Liver (tissue), 3 donors: ENCODE measurements at regions not wholly inside any gene's neighbourhood (a gene's known extent, or its start where the extent isn't known, plus 50 kb on each side); places are given as distances from the start of the nearest gene placed in this dataset.

Experiments
- EGR1 ChIP-seq, 2 donors: IDR thresholded peaks; 2 replicates each; pipeline ENCODE4 v1.6.1; 2016 to 2018; ENCODE audit warnings: antibody characterized with exemption in 2 of 2, low read depth in 2 of 2
- FOXA1 ChIP-seq: IDR thresholded peaks from 2 replicates; pipeline ENCODE4 v1.6.1; 2016; ENCODE audit warnings: antibody characterized with exemption
- GABPA ChIP-seq, 2 donors: IDR thresholded peaks in 1 of 2; conservative IDR thresholded peaks in 1 of 2; 2 replicates each; pipeline ENCODE4 v1.6.1; 2016; ENCODE audit warnings: antibody characterized with exemption in 2 of 2, mild to moderate bottlenecking in 1 of 2, moderate library complexity in 1 of 2
- JUND ChIP-seq, 2 donors: IDR thresholded peaks; 2 replicates each; pipeline ENCODE4 v1.6.1; 2016; ENCODE audit warnings: antibody characterized with exemption in 2 of 2
- RAD21 ChIP-seq, 2 donors: IDR thresholded peaks; 2 replicates each; pipeline ENCODE4 v1.6.1; 2016; ENCODE audit warnings: antibody characterized with exemption in 2 of 2, mild to moderate bottlenecking in 2 of 2
- RXRA ChIP-seq, 2 donors: IDR thresholded peaks; 2 replicates each; pipeline ENCODE4 v1.6.1; 2017 to 2018; ENCODE audit warnings: antibody characterized with exemption in 2 of 2, mild to moderate bottlenecking in 1 of 2
- SP1 ChIP-seq: IDR thresholded peaks from 2 replicates; pipeline ENCODE4 v1.6.1; 2018; ENCODE audit warnings: antibody characterized with exemption, mild to moderate bottlenecking
- TAF1 ChIP-seq: conservative IDR thresholded peaks from 2 replicates; pipeline ENCODE4 v1.6.1; 2016; ENCODE audit warnings: antibody characterized with exemption, mild to moderate bottlenecking
- YY1 ChIP-seq: IDR thresholded peaks from 2 replicates; pipeline ENCODE4 v1.6.1; 2016; ENCODE audit warnings: antibody characterized with exemption, mild to moderate bottlenecking
- TF ChIP-seq, protein P1 (sequence below): IDR thresholded peaks from 2 replicates; pipeline ENCODE4 v1.6.1; 2016; ENCODE audit warnings: antibody characterized with exemption
- TF ChIP-seq, protein P2 (sequence below): IDR thresholded peaks from 2 replicates; pipeline ENCODE4 v1.6.1; 2016; ENCODE audit warnings: antibody characterized with exemption, mild to moderate bottlenecking
- TF ChIP-seq, protein P3 (sequence below): IDR thresholded peaks from 2 replicates; pipeline ENCODE4 v1.6.1; 2016; ENCODE audit warnings: antibody characterized with exemption
- TF ChIP-seq, protein P4 (sequence below): fragments of 150-350 bp; IDR thresholded peaks from 2 replicates; pipeline ENCODE4 v1.5.1; 2017; ENCODE audit warnings: improper control_type of control experiment, low read depth, low read length; ENCODE audit not compliant: missing input control
- TF ChIP-seq, protein P5 (sequence below): IDR thresholded peaks from 2 replicates; pipeline ENCODE4 v1.6.1; 2016; ENCODE audit warnings: antibody characterized with exemption
- donor health status: healthy.
- donor health status: healthy.

DNA sequence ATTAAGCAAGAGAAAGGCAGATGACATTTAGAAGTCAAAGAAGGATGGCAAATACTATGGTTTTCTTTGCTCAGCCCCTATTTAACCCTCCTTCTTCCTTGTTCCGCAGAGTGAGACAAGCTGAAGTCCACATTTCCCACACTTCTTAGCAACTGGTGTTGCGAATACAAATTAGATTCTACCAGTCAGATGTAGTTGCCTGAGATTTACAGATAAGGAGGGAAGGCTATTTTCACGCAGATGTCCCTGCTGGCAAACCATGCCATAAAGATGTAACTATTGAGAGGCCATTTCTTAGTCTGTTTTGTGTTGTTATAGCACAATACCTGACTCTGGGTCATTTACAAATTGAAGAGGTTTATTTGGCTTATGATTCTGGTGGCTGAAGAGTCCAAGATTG is 84.3 kb downstream of the ZC3H11B start:
- TF ChIP-seq, protein P1, sequence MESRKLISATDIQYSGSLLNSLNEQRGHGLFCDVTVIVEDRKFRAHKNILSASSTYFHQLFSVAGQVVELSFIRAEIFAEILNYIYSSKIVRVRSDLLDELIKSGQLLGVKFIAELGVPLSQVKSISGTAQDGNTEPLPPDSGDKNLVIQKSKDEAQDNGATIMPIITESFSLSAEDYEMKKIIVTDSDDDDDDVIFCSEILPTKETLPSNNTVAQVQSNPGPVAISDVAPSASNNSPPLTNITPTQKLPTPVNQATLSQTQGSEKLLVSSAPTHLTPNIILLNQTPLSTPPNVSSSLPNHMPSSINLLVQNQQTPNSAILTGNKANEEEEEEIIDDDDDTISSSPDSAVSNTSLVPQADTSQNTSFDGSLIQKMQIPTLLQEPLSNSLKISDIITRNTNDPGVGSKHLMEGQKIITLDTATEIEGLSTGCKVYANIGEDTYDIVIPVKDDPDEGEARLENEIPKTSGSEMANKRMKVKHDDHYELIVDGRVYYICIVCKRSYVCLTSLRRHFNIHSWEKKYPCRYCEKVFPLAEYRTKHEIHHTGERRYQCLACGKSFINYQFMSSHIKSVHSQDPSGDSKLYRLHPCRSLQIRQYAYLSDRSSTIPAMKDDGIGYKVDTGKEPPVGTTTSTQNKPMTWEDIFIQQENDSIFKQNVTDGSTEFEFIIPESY, result no peak
- TF ChIP-seq, protein P2, sequence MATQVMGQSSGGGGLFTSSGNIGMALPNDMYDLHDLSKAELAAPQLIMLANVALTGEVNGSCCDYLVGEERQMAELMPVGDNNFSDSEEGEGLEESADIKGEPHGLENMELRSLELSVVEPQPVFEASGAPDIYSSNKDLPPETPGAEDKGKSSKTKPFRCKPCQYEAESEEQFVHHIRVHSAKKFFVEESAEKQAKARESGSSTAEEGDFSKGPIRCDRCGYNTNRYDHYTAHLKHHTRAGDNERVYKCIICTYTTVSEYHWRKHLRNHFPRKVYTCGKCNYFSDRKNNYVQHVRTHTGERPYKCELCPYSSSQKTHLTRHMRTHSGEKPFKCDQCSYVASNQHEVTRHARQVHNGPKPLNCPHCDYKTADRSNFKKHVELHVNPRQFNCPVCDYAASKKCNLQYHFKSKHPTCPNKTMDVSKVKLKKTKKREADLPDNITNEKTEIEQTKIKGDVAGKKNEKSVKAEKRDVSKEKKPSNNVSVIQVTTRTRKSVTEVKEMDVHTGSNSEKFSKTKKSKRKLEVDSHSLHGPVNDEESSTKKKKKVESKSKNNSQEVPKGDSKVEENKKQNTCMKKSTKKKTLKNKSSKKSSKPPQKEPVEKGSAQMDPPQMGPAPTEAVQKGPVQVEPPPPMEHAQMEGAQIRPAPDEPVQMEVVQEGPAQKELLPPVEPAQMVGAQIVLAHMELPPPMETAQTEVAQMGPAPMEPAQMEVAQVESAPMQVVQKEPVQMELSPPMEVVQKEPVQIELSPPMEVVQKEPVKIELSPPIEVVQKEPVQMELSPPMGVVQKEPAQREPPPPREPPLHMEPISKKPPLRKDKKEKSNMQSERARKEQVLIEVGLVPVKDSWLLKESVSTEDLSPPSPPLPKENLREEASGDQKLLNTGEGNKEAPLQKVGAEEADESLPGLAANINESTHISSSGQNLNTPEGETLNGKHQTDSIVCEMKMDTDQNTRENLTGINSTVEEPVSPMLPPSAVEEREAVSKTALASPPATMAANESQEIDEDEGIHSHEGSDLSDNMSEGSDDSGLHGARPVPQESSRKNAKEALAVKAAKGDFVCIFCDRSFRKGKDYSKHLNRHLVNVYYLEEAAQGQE, result no peak
- TF ChIP-seq EGR1 (IDR thresholded peaks at IDR 0.05; ENCODE audit: low read depth in 2 of 2), result no peak
- TF ChIP-seq, protein P3, sequence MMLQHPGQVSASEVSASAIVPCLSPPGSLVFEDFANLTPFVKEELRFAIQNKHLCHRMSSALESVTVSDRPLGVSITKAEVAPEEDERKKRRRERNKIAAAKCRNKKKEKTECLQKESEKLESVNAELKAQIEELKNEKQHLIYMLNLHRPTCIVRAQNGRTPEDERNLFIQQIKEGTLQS, result no peak
- TF ChIP-seq, protein P4, sequence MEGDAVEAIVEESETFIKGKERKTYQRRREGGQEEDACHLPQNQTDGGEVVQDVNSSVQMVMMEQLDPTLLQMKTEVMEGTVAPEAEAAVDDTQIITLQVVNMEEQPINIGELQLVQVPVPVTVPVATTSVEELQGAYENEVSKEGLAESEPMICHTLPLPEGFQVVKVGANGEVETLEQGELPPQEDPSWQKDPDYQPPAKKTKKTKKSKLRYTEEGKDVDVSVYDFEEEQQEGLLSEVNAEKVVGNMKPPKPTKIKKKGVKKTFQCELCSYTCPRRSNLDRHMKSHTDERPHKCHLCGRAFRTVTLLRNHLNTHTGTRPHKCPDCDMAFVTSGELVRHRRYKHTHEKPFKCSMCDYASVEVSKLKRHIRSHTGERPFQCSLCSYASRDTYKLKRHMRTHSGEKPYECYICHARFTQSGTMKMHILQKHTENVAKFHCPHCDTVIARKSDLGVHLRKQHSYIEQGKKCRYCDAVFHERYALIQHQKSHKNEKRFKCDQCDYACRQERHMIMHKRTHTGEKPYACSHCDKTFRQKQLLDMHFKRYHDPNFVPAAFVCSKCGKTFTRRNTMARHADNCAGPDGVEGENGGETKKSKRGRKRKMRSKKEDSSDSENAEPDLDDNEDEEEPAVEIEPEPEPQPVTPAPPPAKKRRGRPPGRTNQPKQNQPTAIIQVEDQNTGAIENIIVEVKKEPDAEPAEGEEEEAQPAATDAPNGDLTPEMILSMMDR, result no peak
- TF ChIP-seq TAF1, result no peak
- no peak for TF ChIP-seq SP1
- no peak for TF ChIP-seq FOXA1
- no peak for TF ChIP-seq RAD21 (IDR thresholded peaks at IDR 0.05)
- TF ChIP-seq, protein P5, sequence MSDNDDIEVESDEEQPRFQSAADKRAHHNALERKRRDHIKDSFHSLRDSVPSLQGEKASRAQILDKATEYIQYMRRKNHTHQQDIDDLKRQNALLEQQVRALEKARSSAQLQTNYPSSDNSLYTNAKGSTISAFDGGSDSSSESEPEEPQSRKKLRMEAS, result no peak
- no peak for TF ChIP-seq JUND (IDR thresholded peaks at IDR 0.05)
- no peak for TF ChIP-seq YY1
- TF ChIP-seq RXRA (IDR thresholded peaks at IDR 0.05), result no peak
- no peak for TF ChIP-seq GABPA (IDR thresholded peaks at IDR 0.05 in 1 of 2, conservative IDR thresholded peaks at IDR 0.05 in 1 of 2)
